Right lobe of liver (tissue), 6 donors: ENCODE measurements at regions not wholly inside any gene's neighbourhood (a gene's known extent, or its start where the extent isn't known, plus 50 kb on each side); places are given as distances from the start of the nearest gene placed in this dataset.

ENCODE experiments used
- ATAC-seq, 4 donors: fragments of 200-7000 bp; cut with Tn5 transposase; one replicate each; pipeline ENCODE4 v1.9.1; 2020; ENCODE audit warnings: mild to moderate bottlenecking in 4 of 4, moderate library complexity in 4 of 4
- DNase-seq, 3 donors: peaks; one replicate each; pipeline ENCODE4 v3.0.0-alpha.2; 2020
- H3K27ac ChIP-seq, 3 donors: fragments of 200-600 bp; one replicate each; pipeline ENCODE4 v1.8.0; 2022
- H3K27me3 ChIP-seq, 2 donors: fragments of 200-600 bp; one replicate each; pipeline ENCODE4 v1.8.0; 2022
- H3K36me3 ChIP-seq, 4 donors: fragments of 200-600 bp; sonication (generic) in 1 of 4; one replicate each; pipeline versions ENCODE4 v1.5.1 to v1.8.0; 2017 to 2022; ENCODE audit warnings: control low read depth in 1 of 4
- H3K4me1 ChIP-seq, 4 donors: fragments of 200-600 bp; sonication (generic) in 1 of 4; one replicate each; pipeline versions ENCODE4 v1.5.1 to v1.8.0; 2017 to 2022; ENCODE audit warnings: control low read depth in 1 of 4
- H3K4me3 ChIP-seq, 3 donors: fragments of 200-600 bp; one replicate each; pipeline ENCODE4 v1.8.0; 2022
- H3K9me3 ChIP-seq, 4 donors: fragments of 200-600 bp; sonication (generic) in 1 of 4; one replicate each; pipeline versions ENCODE4 v1.5.1 to v1.8.0; 2017 to 2022; ENCODE audit warnings: control low read depth in 1 of 4
- POLR2A ChIP-seq: fragments of 450-650 bp; IDR thresholded peaks from one replicate; pipeline ENCODE4 v1.6.1; 2017; ENCODE audit warnings: antibody characterized with exemption, mild to moderate bottlenecking
- WGBS: methylation state at CpG from one replicate; pipeline ENCODE4 v1.1.6; 2018; ENCODE audit warnings: low coverage, low lambda C conversion rate; ENCODE audit not compliant: insufficient coverage; ENCODE audit errors: missing lambda C conversion rate; 5-methylcytosine and 5-hydroxymethylcytosine counted together
- intact Hi-C, 2 donors: fragments of 100-400 bp; cut with DNase I; formaldehyde crosslinking; loops; one replicate each; pipeline versions ENCODE4 v1.11.2 to v1.14.1; 2022
- TF ChIP-seq, protein P1 (sequence below), 4 donors: fragments of 200-600 bp in 3 of 4; fragments of 450-650 bp in 1 of 4; IDR thresholded peaks; one replicate each; pipeline versions ENCODE4 v1.5.1 to v1.8.0; 2016 to 2022; ENCODE audit warnings: antibody characterized with exemption in 4 of 4, mild to moderate bottlenecking in 2 of 4
- donor health status: DM: no; HTN: yes; CAD: no.
- donor health status: DM: no; HTN: no; CAD: no.
- donor health status: DM: no; HTN: no; CAD: no.
- donor health status: DM: no; HTN: yes; CAD: no.
- donor health status: DM: no; HTN: yes; CAD: no.

DNA sequence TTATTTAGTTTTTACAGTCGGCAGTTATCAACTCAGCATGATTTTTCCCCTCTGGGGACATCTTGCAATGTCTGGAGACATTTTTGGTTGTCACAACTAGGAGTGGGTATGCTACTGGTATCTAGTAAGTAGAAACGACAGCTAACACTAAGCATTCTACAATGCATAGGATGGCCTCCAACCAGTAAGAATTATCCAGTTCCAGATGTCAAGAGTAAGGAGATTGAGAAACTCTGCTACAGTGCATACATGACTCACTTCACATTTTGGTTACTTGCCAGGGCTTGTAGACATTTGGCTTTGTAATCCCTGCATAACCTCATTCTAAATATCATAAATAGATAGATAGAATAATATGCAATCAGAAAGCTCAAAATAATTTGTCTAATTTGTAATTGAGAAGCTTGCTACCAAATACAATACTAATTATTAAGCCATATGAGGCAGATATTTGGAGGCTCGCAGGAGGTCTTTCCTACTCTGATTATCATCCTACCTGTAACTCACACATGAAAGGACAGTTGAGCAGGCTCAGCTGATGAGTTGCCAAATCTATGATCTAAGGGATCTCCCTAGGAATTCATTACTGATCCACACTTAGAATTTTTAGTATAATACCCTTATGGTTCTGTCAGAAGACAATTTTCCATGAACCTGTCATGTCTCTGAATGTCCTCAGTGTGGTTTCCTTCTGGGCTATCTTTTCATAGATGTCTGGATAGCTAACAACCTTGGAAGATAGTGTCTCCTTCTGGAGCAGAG is 346.9 kb upstream of the TLE4 start:
- TF ChIP-seq POLR2A, result no peak
- no peak overlapping the region for H3K27ac ChIP-seq
- H3K9me3 ChIP-seq, result no peaks in the 10 kb centered on the region
- 58% methylated on average over 3 of the region's 3 CpGs for WGBS
- no peaks in the 10 kb centered on the region for H3K4me1 ChIP-seq
- no peak overlapping the region for H3K4me3 ChIP-seq
- no peaks in the 10 kb centered on the region for H3K27me3 ChIP-seq
- DNase-seq (no peak), ATAC-seq (no peak)
- H3K36me3 ChIP-seq, result no peaks in the 10 kb centered on the region
- intact Hi-C loops, result no loop called here

DNA sequence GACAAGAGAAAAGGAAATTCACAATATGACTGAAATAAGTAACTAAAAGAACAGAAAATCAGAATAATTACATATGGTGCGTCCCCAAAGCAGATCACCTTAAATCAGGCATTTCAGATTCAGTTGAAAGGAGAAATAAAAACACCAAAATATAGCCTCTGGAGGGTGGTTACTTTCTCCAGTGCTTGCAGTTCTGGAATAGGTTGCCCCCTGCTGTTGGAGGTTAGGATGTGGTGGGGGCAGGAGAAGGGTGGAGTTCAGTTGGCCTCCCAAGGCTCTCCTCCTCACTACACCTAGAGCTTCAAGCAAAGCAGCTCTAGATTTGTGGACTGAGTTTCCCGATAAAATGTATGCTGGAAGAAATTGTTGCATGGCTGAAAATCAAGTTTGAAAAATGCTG is 338.2 kb upstream of the TLE4 start:
- Histone ChIP-seq H3K4me1 (no peaks in the 10 kb centered on the region), H3K4me3 (no peak overlapping the region), H3K27me3 (no peaks in the 10 kb centered on the region), H3K27ac (no peak overlapping the region), H3K36me3 (no peaks in the 10 kb centered on the region), H3K9me3 (no peaks in the 10 kb centered on the region)
- WGBS, result 73% methylated on average over 2 of the region's 2 CpGs
- intact Hi-C loops, result no loop called here
- no peak for TF ChIP-seq POLR2A
- TF ChIP-seq, protein P1, sequence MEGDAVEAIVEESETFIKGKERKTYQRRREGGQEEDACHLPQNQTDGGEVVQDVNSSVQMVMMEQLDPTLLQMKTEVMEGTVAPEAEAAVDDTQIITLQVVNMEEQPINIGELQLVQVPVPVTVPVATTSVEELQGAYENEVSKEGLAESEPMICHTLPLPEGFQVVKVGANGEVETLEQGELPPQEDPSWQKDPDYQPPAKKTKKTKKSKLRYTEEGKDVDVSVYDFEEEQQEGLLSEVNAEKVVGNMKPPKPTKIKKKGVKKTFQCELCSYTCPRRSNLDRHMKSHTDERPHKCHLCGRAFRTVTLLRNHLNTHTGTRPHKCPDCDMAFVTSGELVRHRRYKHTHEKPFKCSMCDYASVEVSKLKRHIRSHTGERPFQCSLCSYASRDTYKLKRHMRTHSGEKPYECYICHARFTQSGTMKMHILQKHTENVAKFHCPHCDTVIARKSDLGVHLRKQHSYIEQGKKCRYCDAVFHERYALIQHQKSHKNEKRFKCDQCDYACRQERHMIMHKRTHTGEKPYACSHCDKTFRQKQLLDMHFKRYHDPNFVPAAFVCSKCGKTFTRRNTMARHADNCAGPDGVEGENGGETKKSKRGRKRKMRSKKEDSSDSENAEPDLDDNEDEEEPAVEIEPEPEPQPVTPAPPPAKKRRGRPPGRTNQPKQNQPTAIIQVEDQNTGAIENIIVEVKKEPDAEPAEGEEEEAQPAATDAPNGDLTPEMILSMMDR (IDR thresholded peaks at IDR 0.05), result peak in 3 of 4 donors; percentile 7 to 29 (median 11)
- DNase-seq, result no peak
- ATAC-seq, result no peak

DNA sequence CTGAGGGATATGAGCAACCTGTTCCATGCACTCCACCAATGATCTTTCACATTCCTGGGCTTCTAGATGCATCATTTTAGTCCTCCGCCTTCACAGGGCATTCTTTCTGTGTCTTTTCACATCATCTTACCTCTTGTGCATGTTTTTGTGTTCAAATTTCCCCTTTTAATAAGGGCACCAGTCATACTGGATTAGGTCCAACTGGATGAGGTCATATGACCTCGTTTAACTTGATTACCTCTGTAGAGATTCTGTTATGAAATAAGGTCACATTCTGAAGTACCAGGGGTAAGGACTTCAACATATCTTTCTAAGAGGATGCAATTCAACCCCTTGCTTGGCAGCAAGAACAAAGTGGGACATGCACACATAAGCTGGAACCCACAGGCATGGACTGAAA is 335.3 kb upstream of the TLE4 start:
- H3K9me3 ChIP-seq, result no peaks in the 10 kb centered on the region
- no peak for DNase-seq
- no peaks in the 10 kb centered on the region for H3K27me3 ChIP-seq
- intact Hi-C loops, result no loop called here
- no peak for ATAC-seq
- no peak for TF ChIP-seq POLR2A
- TF ChIP-seq, protein P1 (IDR thresholded peaks at IDR 0.05), result no peak
- H3K36me3 ChIP-seq, result no peaks in the 10 kb centered on the region
- no peaks in the 10 kb centered on the region for H3K4me1 ChIP-seq
- H3K27ac ChIP-seq, result no peak overlapping the region
- WGBS, result 20% methylated on average over 2 of the region's 2 CpGs
- no peak overlapping the region for H3K4me3 ChIP-seq

DNA sequence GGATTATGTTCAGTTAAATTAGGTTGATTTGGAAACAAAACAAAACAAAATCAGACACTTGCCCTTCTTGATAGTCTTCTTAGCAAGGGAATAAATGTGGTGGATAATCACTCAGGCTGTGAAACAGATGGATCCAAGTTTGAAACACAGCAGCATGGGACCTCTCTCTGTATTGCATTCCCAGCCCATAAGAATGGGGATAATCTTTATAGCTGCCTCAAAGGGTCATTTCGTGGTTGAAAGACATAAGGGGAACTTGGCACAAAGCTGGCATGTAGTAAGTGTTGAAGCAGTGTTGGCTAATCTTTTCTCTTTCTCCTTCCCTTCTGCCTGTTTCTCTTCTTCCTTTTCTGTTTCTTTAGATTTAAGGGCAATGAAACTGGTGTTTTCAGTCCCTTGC is 333.9 kb upstream of the TLE4 start:
- WGBS, result 25% methylated on average over 1 of the region's 1 CpG
- intact Hi-C loops, result no loop called here
- no peaks in the 10 kb centered on the region for H3K9me3 ChIP-seq
- no peak overlapping the region for H3K27ac ChIP-seq
- no peak for DNase-seq
- no peaks in the 10 kb centered on the region for H3K36me3 ChIP-seq
- no peak overlapping the region for H3K4me3 ChIP-seq
- no peak for ATAC-seq
- no peak for TF ChIP-seq POLR2A
- TF ChIP-seq, protein P1 (IDR thresholded peaks at IDR 0.05), result no peak
- no peaks in the 10 kb centered on the region for H3K27me3 ChIP-seq
- no peaks in the 10 kb centered on the region for H3K4me1 ChIP-seq

DNA sequence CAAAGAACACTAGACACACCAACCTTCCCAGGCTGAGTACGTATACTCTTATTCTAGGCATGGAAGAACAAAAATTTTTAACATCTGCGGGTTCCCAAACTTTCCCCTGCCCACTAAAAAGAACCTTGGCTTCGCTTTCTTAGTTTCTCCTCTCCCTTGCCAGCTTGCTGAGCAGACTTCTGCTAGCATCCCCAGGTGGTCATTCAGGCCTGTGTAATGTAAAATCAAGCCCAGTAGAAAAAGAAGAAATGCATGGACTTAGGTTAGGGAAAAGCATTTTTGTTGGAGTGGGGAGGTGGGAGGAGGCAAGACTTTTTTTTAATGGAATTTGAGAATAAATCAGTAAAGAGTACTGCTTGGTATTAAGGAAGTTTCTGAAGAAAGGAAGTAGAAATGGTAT is 331.0 kb upstream of the TLE4 start:
- ATAC-seq (no peak), DNase-seq (no peak)
- intact Hi-C loops, result no loop called here
- Histone ChIP-seq H3K4me1 (no peaks in the 10 kb centered on the region), H3K9me3 (no peaks in the 10 kb centered on the region), H3K27me3 (no peaks in the 10 kb centered on the region), H3K36me3 (no peaks in the 10 kb centered on the region), H3K4me3 (no peak overlapping the region), H3K27ac (no peak overlapping the region)
- WGBS, result 44% methylated on average over 3 of the region's 3 CpGs
- TF ChIP-seq, protein P1 (IDR thresholded peaks at IDR 0.05), result no peak
- no peak for TF ChIP-seq POLR2A
